ENCODE measurements at regions not wholly inside any gene's neighbourhood (a gene's known extent, or its start where the extent isn't known, plus 50 kb on each side); places are given as distances from the start of the nearest gene placed in this dataset.
"Not testable (repeated sequence)": the region's sequence is repeated elsewhere in the genome, so short reads cannot be mapped to it uniquely, and the experiment has no call there.

DNA sequence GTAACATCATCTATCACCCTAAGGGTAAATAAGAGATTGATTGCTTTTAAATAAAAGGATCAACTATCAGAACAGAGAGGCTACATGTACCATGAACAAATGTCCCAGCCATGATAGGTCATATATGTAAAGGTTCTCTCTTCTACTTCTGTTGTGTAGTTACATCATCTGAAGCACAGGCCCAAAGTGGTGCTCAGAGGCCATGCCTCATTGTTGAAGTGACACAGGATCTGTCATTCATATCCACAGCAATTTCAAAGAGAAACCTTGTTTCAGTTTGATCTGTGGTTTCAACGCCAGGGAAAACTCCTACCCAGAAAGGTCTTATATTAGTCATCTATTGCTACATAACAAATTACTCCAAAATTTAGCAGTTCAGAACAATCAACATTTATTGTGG is 269.2 kb upstream of the MAOA start:
- no peak for DNase-seq

DNA sequence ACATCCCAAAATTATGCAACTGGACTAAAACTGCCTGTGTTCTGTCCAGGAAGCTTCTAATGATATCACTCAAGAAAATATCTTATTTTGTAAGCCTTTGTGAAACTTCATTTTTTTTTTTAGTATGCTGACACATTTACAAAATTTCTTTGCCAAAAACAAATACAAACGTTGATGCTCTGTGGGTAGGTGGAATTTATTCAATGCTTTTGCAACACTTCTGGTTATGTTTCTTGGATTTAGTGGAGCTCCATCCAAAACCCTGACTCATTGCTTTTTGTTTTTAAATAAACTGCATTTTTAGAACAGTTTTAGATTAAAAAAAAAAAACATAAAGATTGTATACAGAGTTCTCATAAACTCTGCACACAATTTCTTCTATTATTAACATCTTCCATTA is 250.9 kb upstream of the MAOA start:
- DNase-seq = no peak

DNA sequence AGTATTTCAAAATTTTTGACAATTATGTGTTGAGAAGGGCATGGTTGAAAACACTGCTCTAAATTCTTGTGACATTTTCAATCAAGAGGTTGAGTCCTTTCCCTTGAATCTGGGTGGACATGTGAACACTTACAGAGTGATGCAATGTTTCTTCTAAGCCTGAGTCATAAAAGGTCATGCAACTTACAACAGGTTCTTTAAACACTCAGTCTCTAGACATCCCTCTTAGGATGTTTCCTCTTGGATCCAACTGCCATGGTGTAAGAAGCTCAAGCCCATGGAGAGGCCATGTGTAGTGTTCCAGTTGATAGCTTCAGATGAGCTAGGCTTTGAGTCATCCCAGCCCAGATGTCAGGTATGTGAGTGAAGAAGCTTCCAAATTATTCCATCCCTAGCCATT is 232.2 kb upstream of the MAOA start:
- no peak for DNase-seq

DNA sequence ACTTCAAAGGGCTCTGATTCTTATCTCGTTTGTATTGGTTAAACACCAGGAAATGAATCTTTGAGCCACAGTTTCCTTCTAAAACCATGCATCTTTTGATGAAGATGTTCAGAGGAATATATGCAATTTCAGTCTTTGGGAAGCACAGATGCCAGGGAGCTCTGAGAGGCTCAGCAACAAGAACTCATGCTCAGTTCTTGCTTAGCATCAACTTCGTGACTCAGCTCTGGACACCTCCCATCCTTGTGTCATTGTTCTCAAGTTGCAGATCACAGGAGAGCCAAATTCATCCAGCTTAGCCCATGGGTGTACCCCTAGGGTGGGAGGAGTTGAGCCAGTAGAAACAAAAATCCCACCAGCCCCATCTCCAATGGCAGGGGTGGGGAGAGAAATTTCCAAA is 219.6 kb upstream of the MAOA start:
- DNase-seq = no peak

DNA sequence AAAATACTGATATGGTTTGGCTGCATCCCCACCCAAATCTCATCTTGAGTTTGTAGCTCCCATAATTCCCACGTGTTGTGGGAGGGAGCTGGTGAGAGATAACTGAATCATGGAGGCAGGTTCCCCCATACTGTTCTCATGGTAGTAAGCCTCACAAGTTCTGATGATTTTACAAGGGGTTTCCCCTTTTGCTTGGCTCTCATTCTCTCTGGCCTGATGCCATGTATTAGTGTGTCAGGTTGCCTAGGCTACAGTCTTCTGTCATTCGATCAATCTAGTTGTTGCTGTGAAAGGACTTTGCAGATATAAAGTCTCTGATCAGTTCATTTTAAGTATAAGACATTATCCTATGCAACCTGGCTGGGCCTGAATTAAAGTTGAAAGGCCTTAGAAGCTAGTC is 209.3 kb upstream of the MAOA start:
- no peak for DNase-seq

- no peak for DNase-seq
These were observed 207.4 kb upstream of the MAOA start for GRCh38 chrX:43448688-43449087.

DNA sequence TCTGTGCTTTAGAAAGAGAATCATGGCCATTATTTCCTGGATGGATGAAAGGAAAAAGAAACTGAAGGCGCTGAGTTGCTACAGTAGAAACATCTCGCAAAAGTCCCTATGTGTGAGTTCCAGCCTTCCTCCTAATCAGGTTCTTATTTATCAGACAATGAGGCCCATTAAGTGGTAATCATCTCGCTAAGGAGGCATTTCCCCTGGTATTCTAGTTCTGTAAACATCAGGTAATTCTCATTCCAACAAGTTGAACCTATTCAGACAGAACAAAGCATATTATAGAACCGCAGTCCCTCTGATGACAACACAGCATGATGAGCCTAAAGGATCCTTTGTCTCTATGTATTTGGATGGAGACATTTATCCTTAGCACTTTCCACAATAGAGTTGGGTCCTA is 205.7 kb upstream of the MAOA start:
- no peak for DNase-seq

- not testable (repeated sequence) for DNase-seq
These were observed 204.0 kb upstream of the MAOA start for GRCh38 chrX:43451976-43452686.

DNA sequence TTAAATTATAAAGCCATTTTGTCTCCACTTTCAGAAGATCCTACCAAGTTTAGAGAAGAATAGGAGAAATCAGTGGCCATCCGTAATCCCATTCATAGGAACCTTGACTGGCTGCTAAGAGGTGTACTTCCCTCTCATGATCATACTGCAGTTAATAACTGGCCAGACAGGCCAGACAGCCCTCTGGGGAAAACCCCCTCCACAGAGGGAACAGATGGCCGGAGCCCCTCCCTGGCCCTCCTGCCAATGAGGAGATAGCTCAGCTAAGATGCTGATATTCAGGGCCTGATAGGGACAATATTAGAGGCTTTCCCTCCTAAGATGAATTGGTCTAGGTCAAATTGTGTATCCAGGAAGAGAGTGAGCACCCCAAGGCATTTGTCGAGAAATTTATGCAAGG is 200.0 kb upstream of the MAOA start:
- DNase-seq = no peak

DNA sequence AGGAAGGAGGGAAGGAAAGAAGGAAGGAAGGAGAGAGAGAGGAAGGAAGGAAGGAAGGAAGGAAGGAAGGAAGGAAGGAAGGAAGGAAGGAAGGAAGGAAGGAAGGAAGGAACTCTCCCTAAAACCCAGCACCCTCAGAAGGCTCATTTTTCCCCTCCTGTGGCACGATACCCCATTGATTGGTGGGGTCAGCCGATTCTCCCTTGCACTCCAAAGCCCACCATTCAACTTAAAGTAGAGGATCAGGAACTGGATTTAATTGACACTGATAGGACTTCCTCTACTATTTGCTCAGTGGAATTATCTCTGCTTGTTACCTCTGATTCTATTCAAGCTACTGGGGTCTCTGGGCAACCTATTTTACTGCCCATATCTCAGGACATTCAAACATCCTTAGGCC is 199.2 kb upstream of the MAOA start:
- no peak for DNase-seq

GRCh38 chrX:43467608-43468234 is 188.4 kb upstream of the MAOA start:
- no peak for DNase-seq

DNA sequence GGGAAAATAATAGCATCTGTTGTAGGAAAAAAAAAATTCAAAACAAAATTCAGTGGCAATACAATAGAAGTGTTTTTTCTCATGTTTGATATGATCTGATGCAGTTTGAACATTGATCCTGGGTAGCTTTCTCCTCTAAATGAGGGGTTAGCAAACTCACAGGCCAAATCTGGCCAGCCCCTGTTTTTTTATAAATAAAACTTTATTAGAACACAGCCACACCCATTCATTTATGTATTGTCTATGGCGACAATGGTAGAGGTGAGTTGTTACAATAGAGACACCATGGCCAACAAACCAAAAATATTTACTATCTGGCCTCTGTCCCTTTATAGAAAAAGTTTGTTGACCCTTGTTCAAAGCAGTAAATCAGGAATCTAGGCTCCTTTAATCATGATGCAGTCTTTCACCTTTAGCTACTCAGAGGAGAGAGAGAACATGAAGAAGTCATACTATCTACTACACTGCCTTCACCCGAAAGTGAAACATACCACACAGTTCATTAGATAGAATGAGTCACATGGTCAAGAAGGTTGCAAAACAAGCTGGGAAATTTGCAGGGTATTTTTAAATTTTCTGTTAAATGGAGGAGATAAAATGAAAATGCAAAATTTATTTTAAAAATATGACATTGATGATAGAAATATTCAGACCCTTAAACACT is 186.6 kb upstream of the MAOA start:
- DNase-seq = no peak

DNA sequence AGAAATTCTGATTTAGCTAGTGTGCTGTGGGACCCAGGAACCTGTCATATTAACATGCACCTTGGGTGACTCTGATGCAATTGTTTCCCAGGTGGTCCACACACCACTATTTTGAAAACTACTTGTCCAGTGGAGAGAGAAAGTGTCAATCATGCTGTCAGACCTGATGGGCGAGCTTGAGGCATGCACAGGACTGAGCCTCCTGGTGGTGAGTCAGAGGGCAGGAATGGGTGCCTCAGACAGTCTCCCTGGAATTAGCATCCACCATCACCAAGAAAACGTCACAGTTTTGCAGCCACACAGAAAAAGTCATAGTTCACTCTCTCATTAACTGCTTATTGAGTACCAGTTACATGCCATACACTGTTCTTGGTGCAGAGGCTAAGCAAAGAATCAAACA is 181.8 kb upstream of the MAOA start:
- no peak for DNase-seq

DNA sequence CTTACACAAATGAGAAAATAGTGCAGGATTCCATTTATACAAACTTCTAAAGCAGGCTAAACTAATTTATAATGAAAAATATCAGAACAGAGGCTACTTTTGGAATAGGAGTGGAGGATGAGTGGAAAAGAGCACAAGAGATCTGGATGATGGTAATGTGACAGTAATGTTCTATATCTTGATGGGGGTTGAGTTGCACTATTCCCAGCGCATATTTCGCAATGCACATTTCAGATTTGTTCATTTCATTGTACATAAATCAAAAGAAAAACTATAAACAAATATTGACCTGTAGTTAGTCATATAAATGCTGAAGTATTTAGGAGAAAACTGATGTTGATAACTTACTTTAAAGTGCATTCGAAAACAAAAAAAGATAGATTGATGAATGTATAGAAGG is 177.0 kb upstream of the MAOA start:
- DNase-seq = no peak

DNA sequence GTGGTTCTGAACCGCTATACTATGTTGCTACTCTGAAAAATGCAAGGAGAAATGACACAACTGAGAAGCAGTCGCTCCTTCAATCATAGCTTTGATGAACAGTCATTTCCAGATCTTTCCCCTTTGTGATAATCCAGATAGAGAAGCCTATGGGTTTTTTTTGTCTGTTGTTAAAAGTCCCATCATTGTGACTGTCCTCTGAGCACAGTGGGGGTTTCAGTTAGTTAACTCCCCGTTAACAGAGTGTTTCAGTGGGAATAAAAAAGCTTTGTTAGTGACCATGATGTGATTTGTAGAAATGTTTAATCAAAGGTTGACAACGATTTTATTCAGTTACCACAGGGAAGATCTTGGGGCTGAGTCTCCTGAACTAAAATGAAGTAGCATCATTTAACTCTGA is 176.2 kb upstream of the MAOA start:
- DNase-seq = no peak

- DNase-seq = no peak
These were observed 174.5 kb upstream of the MAOA start for GRCh38 chrX:43481576-43481975.

DNA sequence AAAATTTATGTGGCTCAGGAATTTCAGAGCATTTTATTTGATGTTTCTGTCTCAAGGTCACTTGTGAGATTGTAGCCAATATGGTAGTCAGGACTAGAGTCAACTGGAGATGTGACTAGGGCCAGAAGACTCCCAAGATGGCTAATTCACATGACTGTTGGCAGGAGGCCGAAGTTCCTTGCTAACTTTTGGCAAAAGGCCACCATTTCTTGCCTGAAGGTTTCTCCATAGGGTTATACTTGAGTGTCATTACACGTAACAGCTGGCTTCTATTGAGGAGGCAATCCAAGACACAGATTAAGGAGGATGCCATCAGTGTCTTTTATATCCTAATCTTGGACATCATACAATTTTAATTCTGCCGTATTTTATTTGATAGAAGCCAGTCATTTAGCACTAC is 162.3 kb upstream of the MAOA start:
- DNase-seq = no peak

GRCh38 chrX:43500246-43500645 is 155.9 kb upstream of the MAOA start:
- DNase-seq = no peak

GRCh38 chrX:43500996-43501694 is 155.0 kb upstream of the MAOA start:
- no peak for DNase-seq

DNA sequence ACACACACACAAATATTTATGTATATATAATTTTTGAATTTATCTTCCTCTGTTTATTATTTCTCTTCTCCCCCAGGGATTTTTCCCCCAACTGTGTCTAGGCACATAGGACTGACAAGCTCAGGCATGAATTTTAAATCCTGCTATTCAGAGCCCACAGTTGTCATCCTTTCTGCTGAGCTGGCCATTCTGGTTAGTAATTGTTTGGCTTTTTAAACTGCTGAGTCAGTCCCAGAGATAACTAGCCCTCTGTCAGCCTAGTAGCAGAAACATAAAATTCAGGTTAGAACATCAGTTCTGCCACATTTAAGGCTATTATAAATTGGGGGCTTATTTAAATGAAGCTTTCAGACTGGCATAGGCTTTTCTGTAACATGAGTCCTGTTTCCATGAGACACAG is 151.7 kb upstream of the MAOA start:
- DNase-seq = no peak

DNA sequence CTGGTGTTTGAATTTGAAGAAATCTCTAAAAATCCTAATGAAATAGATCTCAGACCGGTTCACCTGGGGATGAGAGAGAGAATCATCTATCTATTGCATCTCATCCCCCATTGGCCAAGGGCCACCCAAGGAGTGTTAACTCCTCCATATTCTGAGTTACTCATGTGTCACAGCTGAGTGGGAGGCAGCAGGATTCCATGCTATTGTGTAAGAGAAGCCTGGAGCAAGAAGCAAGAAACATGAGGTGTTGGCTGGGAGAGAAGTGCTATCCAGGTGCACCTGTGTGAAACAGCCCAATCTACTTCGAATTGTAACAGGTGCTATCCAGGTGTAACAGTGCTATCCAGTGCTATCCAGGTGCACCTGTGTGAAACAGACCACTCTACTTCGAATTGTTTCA is 150.3 kb upstream of the MAOA start:
- DNase-seq = no peak

DNA sequence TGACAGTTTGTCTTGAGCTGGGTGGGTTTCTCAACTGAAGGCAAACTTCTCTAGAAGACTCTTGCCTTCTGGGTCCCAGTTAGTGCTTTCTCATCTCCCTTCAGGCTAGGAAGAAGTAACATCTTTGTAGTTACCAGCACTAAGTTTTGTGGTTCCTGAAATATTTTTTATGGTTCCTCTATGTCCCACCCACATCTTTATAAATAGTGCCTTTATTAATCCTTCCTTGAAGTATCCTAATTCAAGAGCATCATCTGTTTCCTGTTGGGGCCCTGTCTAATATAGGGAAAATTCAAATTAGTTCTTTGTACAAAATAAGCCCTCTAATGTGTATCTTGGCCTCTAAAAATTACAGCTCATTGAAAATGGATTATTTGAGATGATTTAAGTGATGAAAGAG is 147.4 kb upstream of the MAOA start:
- no peak for DNase-seq

DNA sequence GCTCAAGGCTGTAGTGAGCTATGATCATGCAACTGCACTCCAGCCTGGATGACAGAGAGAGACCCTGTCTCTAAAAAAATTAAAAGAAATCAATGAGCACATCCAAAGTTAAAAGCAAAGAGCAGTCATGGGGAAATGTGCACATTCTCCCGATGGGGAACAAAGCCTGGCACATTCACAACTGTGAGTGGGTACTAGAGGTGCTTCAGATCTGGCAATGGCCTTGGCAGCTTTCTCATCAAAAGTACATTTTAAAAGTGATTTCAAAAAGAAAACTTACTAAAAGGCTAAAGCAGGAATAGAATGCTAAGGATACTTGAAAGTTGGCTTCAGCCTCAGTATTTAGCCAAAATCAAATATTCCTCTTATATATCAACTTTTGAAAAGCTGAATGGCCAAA is 145.9 kb upstream of the MAOA start:
- no peak for DNase-seq

GRCh38 chrX:43513085-43513484 is 143.0 kb upstream of the MAOA start:
- no peak for DNase-seq
